Karpas-422 (cell line): ENCODE measurements at regions not wholly inside any gene's neighbourhood (a gene's known extent, or its start where the extent isn't known, plus 50 kb on each side); places are given as distances from the start of the nearest gene placed in this dataset.

ENCODE experiments used
- DNase-seq: peaks from one replicate; pipeline ENCODE4 v3.0.0-alpha.2; 2015
- H2AFZ ChIP-seq: fragments of 200-600 bp; sonication (generic); 2 replicates; pipeline ENCODE4 v1.6.1; 2014; ENCODE audit warnings: antibody characterized with exemption, low read length, mixed read lengths
- H3K27ac ChIP-seq: fragments of 200-600 bp; sonication (generic); 2 replicates; pipeline ENCODE4 v1.5.1; 2014; ENCODE audit warnings: mild to moderate bottlenecking, low read length, moderate library complexity
- H3K27me3 ChIP-seq: fragments of 200-600 bp; sonication (generic); 2 replicates; pipeline ENCODE4 v1.6.1; 2014; ENCODE audit warnings: low read length, mixed read lengths
- H3K36me3 ChIP-seq: fragments of 200-600 bp; sonication (generic); 2 replicates; pipeline ENCODE4 v1.6.1; 2014; ENCODE audit warnings: low read length, mixed read lengths; ENCODE audit not compliant: insufficient read depth
- H3K4me1 ChIP-seq: fragments of 200-600 bp; sonication (generic); 2 replicates; pipeline ENCODE4 v1.6.1; 2014; ENCODE audit warnings: mild to moderate bottlenecking, low read length, mixed read lengths
- H3K4me2 ChIP-seq: fragments of 200-600 bp; sonication (generic); 2 replicates; pipeline ENCODE4 v1.6.1; 2014; ENCODE audit warnings: low read length, low read depth, mild to moderate bottlenecking; ENCODE audit not compliant: poor library complexity, severe bottlenecking
- H3K4me3 ChIP-seq: fragments of 200-600 bp; sonication (generic); 2 replicates; pipeline ENCODE4 v1.5.1; 2014; ENCODE audit warnings: mild to moderate bottlenecking, antibody characterized with exemption, low read length, mixed read lengths
- H3K79me2 ChIP-seq: fragments of 200-600 bp; sonication (generic); 2 replicates; pipeline ENCODE4 v1.6.1; 2014; ENCODE audit warnings: mild to moderate bottlenecking, low read length, mixed read lengths
- H3K9ac ChIP-seq: fragments of 200-600 bp; sonication (generic); 2 replicates; pipeline ENCODE4 v1.6.0; 2014; ENCODE audit warnings: low read length
- H3K9me2 ChIP-seq: fragments of 200-600 bp; sonication (generic), shearing (Covaris generic); replicated peaks from 2 replicates; pipeline ENCODE4 v1.6.0; 2014; ENCODE audit warnings: mild to moderate bottlenecking, low read length, moderate library complexity; ENCODE audit not compliant: insufficient read depth
- H3K9me3 ChIP-seq: fragments of 300-700, 200-600 bp; sonication (generic); 2 replicates; pipeline ENCODE4 v1.6.1; 2014; ENCODE audit warnings: low read length, mixed read lengths
- H4K20me1 ChIP-seq: fragments of 200-600 bp; sonication (generic); 2 replicates; pipeline ENCODE4 v1.6.1; 2014; ENCODE audit warnings: mild to moderate bottlenecking, antibody characterized with exemption, low read length, low read depth; ENCODE audit not compliant: insufficient read depth

GRCh38 chr6:48584846-48585245, 473.8 kb upstream of the PTCHD4 start:
- no peak overlapping the region for H2AFZ ChIP-seq
- no peaks in the 10 kb centered on the region for H4K20me1 ChIP-seq
- H3K36me3 ChIP-seq = no peaks in the 10 kb centered on the region
- H3K79me2 ChIP-seq = no peaks in the 10 kb centered on the region
- H3K27me3 ChIP-seq = no peaks in the 10 kb centered on the region
- H3K9ac ChIP-seq = no peak overlapping the region
- no peak overlapping the region for H3K27ac ChIP-seq
- H3K4me2 ChIP-seq = no peak overlapping the region
- no peak for DNase-seq
- no peaks in the 10 kb centered on the region for H3K9me3 ChIP-seq
- H3K9me2 ChIP-seq = no peaks in the 10 kb centered on the region
- H3K4me3 ChIP-seq = no peak overlapping the region
- H3K4me1 ChIP-seq = no peaks in the 10 kb centered on the region

GRCh38 chr6:48570656-48571055, 459.7 kb upstream of the PTCHD4 start:
- DNase-seq = peak; percentile 51
- no peak overlapping the region for H3K4me3 ChIP-seq
- H3K36me3 ChIP-seq = no peaks in the 10 kb centered on the region
- peaks cover 4% of the 10 kb centered on the region for H3K4me1 ChIP-seq
- no peak overlapping the region for H2AFZ ChIP-seq
- no peaks in the 10 kb centered on the region for H4K20me1 ChIP-seq
- H3K27ac ChIP-seq = no peak overlapping the region
- H3K9ac ChIP-seq = no peak overlapping the region
- H3K79me2 ChIP-seq = no peaks in the 10 kb centered on the region
- no peaks in the 10 kb centered on the region for H3K9me2 ChIP-seq
- no peak overlapping the region for H3K4me2 ChIP-seq
- H3K27me3 ChIP-seq = no peaks in the 10 kb centered on the region
- no peaks in the 10 kb centered on the region for H3K9me3 ChIP-seq

- no peak overlapping the region for H3K4me3 ChIP-seq
- H3K9ac ChIP-seq = no peak overlapping the region
- no peaks in the 10 kb centered on the region for H3K9me3 ChIP-seq
- peak; percentile 44 for DNase-seq
- H3K4me1 ChIP-seq = peaks cover 4% of the 10 kb centered on the region
- no peaks in the 10 kb centered on the region for H3K36me3 ChIP-seq
- H3K27ac ChIP-seq = no peak overlapping the region
- no peaks in the 10 kb centered on the region for H3K27me3 ChIP-seq
- peak overlapping the region; percentile 65; the same call in 1 of the 2 replicates for H2AFZ ChIP-seq
- no peaks in the 10 kb centered on the region for H3K9me2 ChIP-seq
- H3K4me2 ChIP-seq = peak overlapping the region; percentile 24
- H3K79me2 ChIP-seq = no peaks in the 10 kb centered on the region
- H4K20me1 ChIP-seq = no peaks in the 10 kb centered on the region
These were observed 457.9 kb upstream of the PTCHD4 start for GRCh38 chr6:48568856-48569255.

GRCh38 chr6:48567016-48567415, 456.0 kb upstream of the PTCHD4 start:
- Histone ChIP-seq H3K36me3 (no peaks in the 10 kb centered on the region), H3K9me2 (no peaks in the 10 kb centered on the region), H3K9me3 (no peaks in the 10 kb centered on the region), H3K4me2 (no peak overlapping the region), H3K79me2 (no peaks in the 10 kb centered on the region), H3K9ac (no peak overlapping the region), H3K27me3 (no peaks in the 10 kb centered on the region), H3K4me1 (peaks cover 4% of the 10 kb centered on the region), H3K4me3 (no peak overlapping the region), H3K27ac (no peak overlapping the region), H2AFZ (no peak overlapping the region), H4K20me1 (no peaks in the 10 kb centered on the region)
- no peak for DNase-seq

- no peak overlapping the region for H3K9ac ChIP-seq
- no peaks in the 10 kb centered on the region; the same call in 1 of the 2 replicates for H3K4me1 ChIP-seq
- H3K9me3 ChIP-seq = no peaks in the 10 kb centered on the region
- H2AFZ ChIP-seq = no peak overlapping the region; the same call in 1 of the 2 replicates
- H4K20me1 ChIP-seq = no peaks in the 10 kb centered on the region
- DNase-seq = no peak
- H3K4me3 ChIP-seq = no peak overlapping the region
- H3K27me3 ChIP-seq = no peaks in the 10 kb centered on the region
- no peaks in the 10 kb centered on the region for H3K79me2 ChIP-seq
- H3K4me2 ChIP-seq = no peak overlapping the region
- H3K27ac ChIP-seq = no peak overlapping the region
- no peaks in the 10 kb centered on the region for H3K36me3 ChIP-seq
- no peaks in the 10 kb centered on the region for H3K9me2 ChIP-seq
These were observed 453.2 kb upstream of the PTCHD4 start for GRCh38 chr6:48564036-48564820.

- Histone ChIP-seq H3K9me2 (no peaks in the 10 kb centered on the region), H3K4me3 (no peak overlapping the region), H3K9ac (no peak overlapping the region), H2AFZ (0 out of 2 replicates have a peak overlapping the region, but pooled peaks have one; percentile 50), H3K27me3 (no peaks in the 10 kb centered on the region), H4K20me1 (no peaks in the 10 kb centered on the region), H3K9me3 (no peaks in the 10 kb centered on the region), H3K4me1 (no peaks in the 10 kb centered on the region), H3K79me2 (no peaks in the 10 kb centered on the region), H3K36me3 (no peaks in the 10 kb centered on the region), H3K27ac (no peak overlapping the region), H3K4me2 (no peak overlapping the region)
- no peak for DNase-seq
These were observed 452.4 kb upstream of the PTCHD4 start for GRCh38 chr6:48563433-48563832.

GRCh38 chr6:48560408-48560807, 449.4 kb upstream of the PTCHD4 start:
- Histone ChIP-seq H3K9ac (no peak overlapping the region), H3K79me2 (no peaks in the 10 kb centered on the region), H3K9me3 (no peaks in the 10 kb centered on the region), H2AFZ (no peak overlapping the region), H3K36me3 (no peaks in the 10 kb centered on the region), H3K27me3 (no peaks in the 10 kb centered on the region), H3K4me2 (no peak overlapping the region), H3K4me3 (no peak overlapping the region), H3K4me1 (no peaks in the 10 kb centered on the region), H4K20me1 (no peaks in the 10 kb centered on the region), H3K9me2 (no peaks in the 10 kb centered on the region), H3K27ac (no peak overlapping the region)
- no peak for DNase-seq

- Histone ChIP-seq H3K4me2 (no peak overlapping the region), H3K4me3 (no peak overlapping the region), H4K20me1 (no peaks in the 10 kb centered on the region), H3K27me3 (no peaks in the 10 kb centered on the region), H3K79me2 (no peaks in the 10 kb centered on the region), H3K9me2 (no peaks in the 10 kb centered on the region), H3K27ac (no peak overlapping the region), H3K36me3 (no peaks in the 10 kb centered on the region), H2AFZ (no peak overlapping the region), H3K4me1 (no peaks in the 10 kb centered on the region), H3K9me3 (no peaks in the 10 kb centered on the region), H3K9ac (no peak overlapping the region)
- DNase-seq = no peak
These were observed 442.6 kb upstream of the PTCHD4 start for GRCh38 chr6:48553467-48554189.
